GM23338 (cell line): ENCODE measurements at regions not wholly inside any gene's neighbourhood (a gene's known extent, or its start where the extent isn't known, plus 50 kb on each side); places are given as distances from the start of the nearest gene placed in this dataset.

ENCODE experiments used
- ATAC-seq: fragments of 200-7000 bp; cut with Tn5 transposase; 3 replicates; pipeline ENCODE4 v1.9.1; 2020
- DNase-seq: peaks from one replicate; pipeline ENCODE4 v3.0.0-alpha.2; 2015; ENCODE audit warnings: low spot score
- H2AFZ ChIP-seq: fragments of 200-600 bp; sonication (generic); 2 replicates; pipeline ENCODE4 v1.8.0; 2016; ENCODE audit warnings: antibody characterized with exemption, mild to moderate bottlenecking, moderate library complexity
- H3F3A ChIP-seq: fragments of 200-600 bp; sonication (generic); replicated peaks from 2 replicates; pipeline ENCODE4 v1.8.0; 2017; ENCODE audit warnings: antibody characterized with exemption, mixed run types, low read depth
- H3K27ac ChIP-seq: fragments of 200-600 bp; sonication (generic); 2 replicates; pipeline ENCODE4 v1.6.1; 2016; ENCODE audit warnings: low read depth
- H3K27me3 ChIP-seq: fragments of 200-600 bp; sonication (generic); 2 replicates; pipeline ENCODE4 v1.8.0; 2016; ENCODE audit warnings: mild to moderate bottlenecking, mixed run types, moderate library complexity; ENCODE audit not compliant: insufficient read depth
- H3K36me3 ChIP-seq: fragments of 200-600 bp; sonication (generic); 2 replicates; pipeline ENCODE4 v1.8.0; 2016; ENCODE audit warnings: mild to moderate bottlenecking; ENCODE audit not compliant: insufficient read depth
- H3K4me1 ChIP-seq: fragments of 200-600 bp; sonication (generic); 2 replicates; pipeline ENCODE4 v1.8.0; 2016; ENCODE audit warnings: mild to moderate bottlenecking, moderate library complexity; ENCODE audit not compliant: insufficient read depth
- H3K4me2 ChIP-seq: fragments of 200-600 bp; sonication (generic); 2 replicates; pipeline ENCODE4 v1.7.1; 2017; ENCODE audit warnings: mixed run types
- H3K4me3 ChIP-seq: fragments of 200-600 bp; sonication (generic); 2 replicates; pipeline ENCODE4 v1.6.1; 2016; ENCODE audit warnings: mixed run types
- H3K79me2 ChIP-seq: fragments of 200-600 bp; sonication (generic); replicated peaks from 2 replicates; pipeline ENCODE4 v1.8.0; 2017; ENCODE audit warnings: mild to moderate bottlenecking; ENCODE audit not compliant: insufficient read depth
- H3K9me2 ChIP-seq: fragments of 200-600 bp; sonication (generic); 2 replicates; pipeline ENCODE4 v1.8.0; 2017; ENCODE audit not compliant: insufficient read depth
- H4K20me1 ChIP-seq: fragments of 200-600 bp; sonication (generic); replicated peaks from 2 replicates; pipeline ENCODE4 v1.8.0; 2017; ENCODE audit warnings: mild to moderate bottlenecking; ENCODE audit not compliant: insufficient read depth
- H3K27ac Mint-ChIP-seq: 2 replicates; pipeline ENCODE4 v1.8.0; 2020; ENCODE audit warnings: inconsistent platforms, mild to moderate bottlenecking, moderate library complexity, mixed read lengths
- H3K27me3 Mint-ChIP-seq: 3 replicates; pipeline ENCODE4 v1.8.0; 2022; ENCODE audit warnings: low read depth, mild to moderate bottlenecking, moderate library complexity, mixed read lengths, inconsistent platforms; ENCODE audit not compliant: insufficient read depth, poor library complexity
- H3K36me3 Mint-ChIP-seq: 3 replicates; pipeline ENCODE4 v1.8.0; 2021; ENCODE audit warnings: low read depth, mild to moderate bottlenecking, inconsistent platforms, moderate library complexity, mixed read lengths
- H3K4me1 Mint-ChIP-seq: 3 replicates; pipeline ENCODE4 v1.8.0; 2020; ENCODE audit warnings: mild to moderate bottlenecking, inconsistent platforms, mixed read lengths
- H3K4me3 Mint-ChIP-seq: 3 replicates; pipeline ENCODE4 v1.8.0; 2021; ENCODE audit warnings: moderate library complexity, mild to moderate bottlenecking, inconsistent platforms, mixed read lengths
- H3K9me3 Mint-ChIP-seq: 3 replicates; pipeline ENCODE4 v1.8.0; 2020; ENCODE audit warnings: moderate library complexity, mild to moderate bottlenecking, inconsistent platforms, mixed read lengths
- CTCF ChIP-seq, 2 experiments: fragments of 200-600 bp in 1 of 2; sonication (generic) in 1 of 2; conservative IDR thresholded peaks; 2 replicates each; pipeline versions ENCODE4 v1.5.1 to v1.6.1; 2016 to 2017; ENCODE audit warnings: antibody characterized with exemption in 2 of 2, low read depth in 2 of 2, mild to moderate bottlenecking in 2 of 2, moderate library complexity in 1 of 2
- ZNF331 ChIP-seq: fragments of 250-450 bp; sonication (Bioruptor Pico); IDR thresholded peaks from 2 replicates; pipeline ENCODE4 v1.5.0; 2020; ENCODE audit warnings: low read depth, mild to moderate bottlenecking, moderate library complexity
- TF ChIP-seq, protein P1 (sequence below): IDR thresholded peaks from 2 replicates; pipeline ENCODE4 v1.6.1; 2016; ENCODE audit warnings: antibody characterized with exemption
- TF ChIP-seq, protein P2 (sequence below): IDR thresholded peaks from one replicate; pipeline ENCODE4 v1.6.1; 2018; ENCODE audit warnings: antibody characterized with exemption; ENCODE audit not compliant: unreplicated experiment

DNA sequence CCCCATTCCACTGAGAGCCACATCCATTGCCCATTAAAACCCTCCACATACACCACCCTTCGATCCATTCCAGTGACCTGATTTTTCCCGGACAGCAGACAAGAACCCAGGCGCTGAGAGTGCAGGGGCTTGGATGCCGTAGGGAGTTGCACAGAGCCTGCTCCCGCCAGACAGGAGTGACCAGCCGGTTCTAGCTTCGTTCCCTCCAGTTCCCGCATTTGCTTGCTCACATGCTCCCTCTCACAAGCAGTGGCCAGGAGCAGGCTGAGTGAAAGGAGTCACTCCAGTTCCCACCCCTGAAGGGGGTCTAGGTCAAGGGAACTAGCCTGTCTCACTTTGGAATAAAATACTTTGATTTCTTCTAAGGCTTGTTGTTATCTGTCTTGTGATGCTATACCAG, 119.5 kb downstream of the SKIDA1 start:
- peak overlapping the region; percentile 76; the same call in 1 of the 2 replicates for H2AFZ ChIP-seq
- H3K4me2 ChIP-seq, result no peak overlapping the region
- no peak overlapping the region for H3K27ac ChIP-seq
- Mint-ChIP-seq H3K27me3 (peaks cover 6% of the 10 kb centered on the region), H3K36me3 (peaks cover 35% of the 10 kb centered on the region), H3K4me1 (peaks cover 33% of the 10 kb centered on the region), H3K4me3 (no peak overlapping the region), H3K27ac (no peak overlapping the region), H3K9me3 (peaks cover 43% of the 10 kb centered on the region)
- H3K79me2 ChIP-seq, result no peaks in the 10 kb centered on the region
- DNase-seq (no peak), ATAC-seq (no peak)
- no peaks in the 10 kb centered on the region for H3K27me3 ChIP-seq
- H3K36me3 ChIP-seq, result no peaks in the 10 kb centered on the region; the same call in 1 of the 2 replicates
- peaks cover 33% of the 10 kb centered on the region for H3K4me1 ChIP-seq
- no peaks in the 10 kb centered on the region for H4K20me1 ChIP-seq
- no peaks in the 10 kb centered on the region; the same call in 1 of the 2 replicates for H3K9me2 ChIP-seq
- TF ChIP-seq, protein P1, sequence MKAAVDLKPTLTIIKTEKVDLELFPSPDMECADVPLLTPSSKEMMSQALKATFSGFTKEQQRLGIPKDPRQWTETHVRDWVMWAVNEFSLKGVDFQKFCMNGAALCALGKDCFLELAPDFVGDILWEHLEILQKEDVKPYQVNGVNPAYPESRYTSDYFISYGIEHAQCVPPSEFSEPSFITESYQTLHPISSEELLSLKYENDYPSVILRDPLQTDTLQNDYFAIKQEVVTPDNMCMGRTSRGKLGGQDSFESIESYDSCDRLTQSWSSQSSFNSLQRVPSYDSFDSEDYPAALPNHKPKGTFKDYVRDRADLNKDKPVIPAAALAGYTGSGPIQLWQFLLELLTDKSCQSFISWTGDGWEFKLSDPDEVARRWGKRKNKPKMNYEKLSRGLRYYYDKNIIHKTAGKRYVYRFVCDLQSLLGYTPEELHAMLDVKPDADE, result no peak
- TF ChIP-seq ZNF331 (CRISPR knock-in tag), result no peak
- TF ChIP-seq, protein P2, sequence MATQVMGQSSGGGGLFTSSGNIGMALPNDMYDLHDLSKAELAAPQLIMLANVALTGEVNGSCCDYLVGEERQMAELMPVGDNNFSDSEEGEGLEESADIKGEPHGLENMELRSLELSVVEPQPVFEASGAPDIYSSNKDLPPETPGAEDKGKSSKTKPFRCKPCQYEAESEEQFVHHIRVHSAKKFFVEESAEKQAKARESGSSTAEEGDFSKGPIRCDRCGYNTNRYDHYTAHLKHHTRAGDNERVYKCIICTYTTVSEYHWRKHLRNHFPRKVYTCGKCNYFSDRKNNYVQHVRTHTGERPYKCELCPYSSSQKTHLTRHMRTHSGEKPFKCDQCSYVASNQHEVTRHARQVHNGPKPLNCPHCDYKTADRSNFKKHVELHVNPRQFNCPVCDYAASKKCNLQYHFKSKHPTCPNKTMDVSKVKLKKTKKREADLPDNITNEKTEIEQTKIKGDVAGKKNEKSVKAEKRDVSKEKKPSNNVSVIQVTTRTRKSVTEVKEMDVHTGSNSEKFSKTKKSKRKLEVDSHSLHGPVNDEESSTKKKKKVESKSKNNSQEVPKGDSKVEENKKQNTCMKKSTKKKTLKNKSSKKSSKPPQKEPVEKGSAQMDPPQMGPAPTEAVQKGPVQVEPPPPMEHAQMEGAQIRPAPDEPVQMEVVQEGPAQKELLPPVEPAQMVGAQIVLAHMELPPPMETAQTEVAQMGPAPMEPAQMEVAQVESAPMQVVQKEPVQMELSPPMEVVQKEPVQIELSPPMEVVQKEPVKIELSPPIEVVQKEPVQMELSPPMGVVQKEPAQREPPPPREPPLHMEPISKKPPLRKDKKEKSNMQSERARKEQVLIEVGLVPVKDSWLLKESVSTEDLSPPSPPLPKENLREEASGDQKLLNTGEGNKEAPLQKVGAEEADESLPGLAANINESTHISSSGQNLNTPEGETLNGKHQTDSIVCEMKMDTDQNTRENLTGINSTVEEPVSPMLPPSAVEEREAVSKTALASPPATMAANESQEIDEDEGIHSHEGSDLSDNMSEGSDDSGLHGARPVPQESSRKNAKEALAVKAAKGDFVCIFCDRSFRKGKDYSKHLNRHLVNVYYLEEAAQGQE, result no peak
- no peaks in the 10 kb centered on the region; the same call in 1 of the 2 replicates for H3F3A ChIP-seq
- H3K4me3 ChIP-seq, result no peak overlapping the region

DNA sequence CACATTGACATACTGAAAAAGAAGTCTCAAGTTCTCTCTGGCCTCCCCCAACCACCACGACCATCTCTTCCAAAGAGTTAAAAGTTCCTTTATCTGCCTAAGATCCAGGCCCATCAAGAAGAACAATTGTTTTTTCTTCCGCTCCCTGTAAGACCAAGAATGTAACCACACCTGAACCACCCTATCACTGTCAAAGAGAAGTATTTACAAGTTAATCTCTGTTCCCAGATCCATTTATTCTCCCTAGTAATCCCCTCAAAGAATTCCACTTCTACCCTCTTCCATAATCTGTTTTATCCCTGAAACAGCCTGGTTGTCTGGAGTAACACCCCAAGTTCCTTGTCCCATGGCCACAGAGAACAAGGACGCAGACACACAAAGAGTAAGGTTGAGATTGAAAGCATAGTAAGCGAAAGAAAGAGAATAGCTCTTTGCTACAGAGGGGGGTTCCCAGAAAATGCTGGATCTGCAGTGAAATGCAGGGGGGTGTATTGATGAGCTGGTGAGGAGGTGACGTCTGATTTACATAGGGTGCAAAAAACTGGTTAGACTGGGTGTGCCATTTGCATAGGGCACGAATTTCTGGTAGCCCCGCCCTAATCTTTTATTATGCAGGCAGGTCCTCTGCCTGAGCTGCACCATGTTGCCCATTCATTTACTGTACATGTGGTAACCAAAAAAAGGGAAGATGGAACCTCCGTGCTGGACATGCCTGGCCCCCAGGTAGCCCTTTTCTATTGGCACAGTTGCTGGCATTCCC, 122.0 kb downstream of the SKIDA1 start:
- H3K9me2 ChIP-seq, result no peaks in the 10 kb centered on the region; the same call in 1 of the 2 replicates
- Mint-ChIP-seq H3K36me3 (peaks cover 35% of the 10 kb centered on the region), H3K4me1 (peaks cover 29% of the 10 kb centered on the region), H3K27ac (peak overlapping the region; percentile 8; the same call in 1 of the 2 replicates), H3K4me3 (no peak overlapping the region), H3K27me3 (peaks cover 2% of the 10 kb centered on the region), H3K9me3 (peaks cover 43% of the 10 kb centered on the region)
- DNase-seq (no peak), ATAC-seq (no peak)
- H3K4me3 ChIP-seq, result no peak overlapping the region
- no peaks in the 10 kb centered on the region for H3K27me3 ChIP-seq
- peak overlapping the region; percentile 29; the same call in 1 of the 2 replicates for H3K4me2 ChIP-seq
- no peaks in the 10 kb centered on the region for H4K20me1 ChIP-seq
- peaks cover 33% of the 10 kb centered on the region for H3K4me1 ChIP-seq
- no peaks in the 10 kb centered on the region; the same call in 1 of the 2 replicates for H3K36me3 ChIP-seq
- peak overlapping the region; percentile 60; the same call in 1 of the 2 replicates for H2AFZ ChIP-seq
- H3F3A ChIP-seq, result no peaks in the 10 kb centered on the region; the same call in 1 of the 2 replicates
- no peak for TF ChIP-seq CTCF (conservative IDR thresholded peaks at IDR 0.05; ENCODE audit: low read depth in 2 of 2)
- no peaks in the 10 kb centered on the region for H3K79me2 ChIP-seq
- 0 out of 2 replicates have a peak overlapping the region, but pooled peaks have one; percentile 26 for H3K27ac ChIP-seq
